ENCODE measurements at regions not wholly inside any gene's neighbourhood (a gene's known extent, or its start where the extent isn't known, plus 50 kb on each side); places are given as distances from the start of the nearest gene placed in this dataset.
A peak's percentile ranks its signal among the peaks of the same experiment; 100 is the strongest.

DNA sequence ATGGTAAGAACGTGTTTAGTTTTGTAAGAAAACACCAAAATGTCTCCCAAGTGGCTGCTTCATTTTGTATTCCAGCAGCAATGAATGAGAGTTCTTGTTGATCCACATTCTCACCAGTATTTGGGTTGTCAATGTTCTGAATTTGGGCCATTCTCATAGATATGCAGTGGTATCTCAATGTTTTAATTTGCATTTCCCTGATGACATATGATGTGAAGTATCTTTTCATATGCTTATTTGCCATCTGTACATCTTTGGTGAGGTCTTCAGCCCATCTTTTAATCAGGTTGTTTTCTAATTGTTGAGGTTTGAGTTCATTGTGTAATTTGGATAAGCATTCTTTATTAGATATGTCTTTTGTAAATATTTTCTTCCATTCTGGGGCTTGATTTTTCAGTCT, 436.8 kb upstream of the IRAK1BP1 start:
- TF ChIP-seq, protein P1, sequence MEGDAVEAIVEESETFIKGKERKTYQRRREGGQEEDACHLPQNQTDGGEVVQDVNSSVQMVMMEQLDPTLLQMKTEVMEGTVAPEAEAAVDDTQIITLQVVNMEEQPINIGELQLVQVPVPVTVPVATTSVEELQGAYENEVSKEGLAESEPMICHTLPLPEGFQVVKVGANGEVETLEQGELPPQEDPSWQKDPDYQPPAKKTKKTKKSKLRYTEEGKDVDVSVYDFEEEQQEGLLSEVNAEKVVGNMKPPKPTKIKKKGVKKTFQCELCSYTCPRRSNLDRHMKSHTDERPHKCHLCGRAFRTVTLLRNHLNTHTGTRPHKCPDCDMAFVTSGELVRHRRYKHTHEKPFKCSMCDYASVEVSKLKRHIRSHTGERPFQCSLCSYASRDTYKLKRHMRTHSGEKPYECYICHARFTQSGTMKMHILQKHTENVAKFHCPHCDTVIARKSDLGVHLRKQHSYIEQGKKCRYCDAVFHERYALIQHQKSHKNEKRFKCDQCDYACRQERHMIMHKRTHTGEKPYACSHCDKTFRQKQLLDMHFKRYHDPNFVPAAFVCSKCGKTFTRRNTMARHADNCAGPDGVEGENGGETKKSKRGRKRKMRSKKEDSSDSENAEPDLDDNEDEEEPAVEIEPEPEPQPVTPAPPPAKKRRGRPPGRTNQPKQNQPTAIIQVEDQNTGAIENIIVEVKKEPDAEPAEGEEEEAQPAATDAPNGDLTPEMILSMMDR (IDR thresholded peaks at IDR 0.05), result no peak
- Mint-ChIP-seq H3K27me3 (ENCODE audit: low read depth) (no peaks in the 10 kb centered on the region), H3K4me3 (ENCODE audit: unreplicated experiment) (no peak overlapping the region), H3K27ac (ENCODE audit: unreplicated experiment) (no peak overlapping the region), H3K36me3 (ENCODE audit: low read depth) (no peaks in the 10 kb centered on the region), H3K4me1 (ENCODE audit: low read depth) (no peaks in the 10 kb centered on the region), H3K9me3 (ENCODE audit: low read depth) (peaks cover 6% of the 10 kb centered on the region)
- no peak for DNase-seq (ENCODE audit: low spot score)

DNA sequence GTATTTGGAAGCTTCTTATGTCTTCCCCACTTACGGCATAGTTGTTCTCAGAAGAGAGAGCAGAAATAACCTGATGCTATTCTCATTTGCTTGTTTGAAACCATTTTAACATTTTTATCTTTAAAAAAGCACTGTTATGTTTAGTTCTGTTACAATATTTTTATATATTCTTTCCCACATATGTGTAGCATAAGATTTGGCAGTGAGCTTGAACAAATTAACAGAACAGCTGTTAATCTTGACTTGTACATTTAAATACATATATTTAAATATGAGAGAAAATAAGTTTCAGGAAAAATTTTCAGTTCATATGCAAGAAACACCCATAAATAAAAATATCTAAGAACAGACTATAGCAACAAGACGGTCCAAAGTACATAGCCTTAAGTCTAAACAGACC, 431.7 kb upstream of the IRAK1BP1 start:
- H3K27me3 Mint-ChIP-seq (ENCODE audit: low read depth), result no peaks in the 10 kb centered on the region
- DNase-seq (ENCODE audit: low spot score), result no peak
- TF ChIP-seq, protein P1 (IDR thresholded peaks at IDR 0.05), result no peak
- H3K4me1 Mint-ChIP-seq (ENCODE audit: low read depth), result no peaks in the 10 kb centered on the region
- peaks cover 3% of the 10 kb centered on the region for H3K9me3 Mint-ChIP-seq (ENCODE audit: low read depth)
- H3K27ac Mint-ChIP-seq (ENCODE audit: unreplicated experiment), result no peak overlapping the region
- no peaks in the 10 kb centered on the region for H3K36me3 Mint-ChIP-seq (ENCODE audit: low read depth)
- H3K4me3 Mint-ChIP-seq (ENCODE audit: unreplicated experiment), result no peak overlapping the region

DNA sequence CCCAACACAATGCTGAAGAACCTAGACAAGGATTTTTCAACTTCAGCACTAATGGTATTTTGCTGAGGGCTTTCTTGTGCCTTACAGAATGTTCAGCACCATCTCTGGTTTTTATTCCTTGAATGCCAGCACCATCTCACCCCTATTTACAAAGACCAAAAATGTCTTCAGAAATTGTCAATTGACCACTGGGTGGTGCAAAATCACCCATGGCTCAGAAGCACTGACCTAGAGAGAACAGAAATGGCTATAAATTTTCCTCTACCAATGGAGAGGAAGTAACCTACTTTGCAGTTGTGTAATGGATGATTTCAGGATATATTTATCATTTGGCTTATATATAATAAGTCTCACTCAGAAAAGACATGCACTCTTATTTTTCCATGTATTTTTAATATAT, 431.0 kb upstream of the IRAK1BP1 start:
- Mint-ChIP-seq H3K27ac (ENCODE audit: unreplicated experiment) (no peak overlapping the region), H3K36me3 (ENCODE audit: low read depth) (no peaks in the 10 kb centered on the region), H3K4me3 (ENCODE audit: unreplicated experiment) (no peak overlapping the region), H3K9me3 (ENCODE audit: low read depth) (no peaks in the 10 kb centered on the region), H3K27me3 (ENCODE audit: low read depth) (no peaks in the 10 kb centered on the region), H3K4me1 (ENCODE audit: low read depth) (no peaks in the 10 kb centered on the region)
- DNase-seq (ENCODE audit: low spot score), result no peak
- TF ChIP-seq, protein P1 (IDR thresholded peaks at IDR 0.05), result peak; percentile 68

DNA sequence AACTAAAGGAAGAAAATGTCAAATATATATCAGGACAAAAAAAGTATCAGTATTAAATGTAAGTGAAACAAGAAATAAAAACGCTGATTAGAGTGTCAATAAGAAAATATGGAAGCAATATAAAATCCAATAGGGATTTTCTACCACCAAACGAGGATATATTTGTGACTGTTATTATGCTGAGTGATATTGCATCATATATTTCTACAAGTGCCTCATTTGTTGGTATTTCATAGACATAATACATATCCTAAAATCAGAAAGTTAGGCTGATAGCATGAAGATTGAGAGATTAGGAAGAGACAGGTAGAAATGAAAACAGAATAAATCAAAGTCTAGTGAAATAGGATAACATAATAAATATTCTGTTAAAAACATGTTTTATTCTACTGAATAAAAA, 429.2 kb upstream of the IRAK1BP1 start:
- Mint-ChIP-seq H3K9me3 (ENCODE audit: low read depth) (no peaks in the 10 kb centered on the region), H3K4me1 (ENCODE audit: low read depth) (no peaks in the 10 kb centered on the region), H3K27me3 (ENCODE audit: low read depth) (no peaks in the 10 kb centered on the region), H3K36me3 (ENCODE audit: low read depth) (no peaks in the 10 kb centered on the region), H3K27ac (ENCODE audit: unreplicated experiment) (no peak overlapping the region), H3K4me3 (ENCODE audit: unreplicated experiment) (no peak overlapping the region)
- TF ChIP-seq, protein P1 (IDR thresholded peaks at IDR 0.05), result no peak
- no peak for DNase-seq (ENCODE audit: low spot score)

DNA sequence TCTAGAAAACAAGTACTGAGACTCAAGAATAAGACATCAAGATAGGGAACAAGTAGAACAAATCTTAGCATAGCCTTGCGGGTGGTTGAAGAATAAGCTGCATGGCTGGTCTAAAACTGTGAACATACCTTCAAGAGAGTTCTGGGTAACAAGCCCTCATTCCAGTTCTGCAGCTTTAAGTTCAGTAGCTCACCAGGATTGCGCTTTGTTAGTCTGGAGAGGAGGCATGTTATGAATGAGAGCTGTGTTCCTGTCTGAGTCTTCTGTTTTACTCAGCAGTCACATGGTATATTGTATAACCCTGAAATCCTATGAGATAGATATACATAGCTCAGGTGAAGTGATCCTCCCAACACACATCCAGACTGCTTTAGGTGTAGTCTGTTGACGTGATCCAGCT, 406.6 kb upstream of the IRAK1BP1 start:
- H3K4me3 Mint-ChIP-seq (ENCODE audit: unreplicated experiment), result no peak overlapping the region
- H3K36me3 Mint-ChIP-seq (ENCODE audit: low read depth), result no peaks in the 10 kb centered on the region
- H3K4me1 Mint-ChIP-seq (ENCODE audit: low read depth), result peaks cover 8% of the 10 kb centered on the region
- no peaks in the 10 kb centered on the region for H3K9me3 Mint-ChIP-seq (ENCODE audit: low read depth)
- H3K27ac Mint-ChIP-seq (ENCODE audit: unreplicated experiment), result no peak overlapping the region
- H3K27me3 Mint-ChIP-seq (ENCODE audit: low read depth), result no peaks in the 10 kb centered on the region
- no peak for DNase-seq (ENCODE audit: low spot score)
- TF ChIP-seq, protein P1 (IDR thresholded peaks at IDR 0.05), result no peak

Measured in chondrocyte (in vitro differentiated cells).